Peyer's patch (tissue), 4 donors: ENCODE measurements at regions not wholly inside any gene's neighbourhood (a gene's known extent, or its start where the extent isn't known, plus 50 kb on each side); places are given as distances from the start of the nearest gene placed in this dataset.

ENCODE experiments used
- DNase-seq, 3 donors: peaks; one replicate each; pipeline ENCODE4 v3.0.0-alpha.2; 2017 to 2019
- H3K27ac ChIP-seq, 4 donors: fragments of 200-600 bp; sonication (generic); one replicate each; pipeline ENCODE4 v1.5.1; 2016 to 2019
- H3K27me3 ChIP-seq, 2 donors: fragments of 200-600 bp; sonication (generic); one replicate each; pipeline ENCODE4 v1.5.1; 2019
- H3K36me3 ChIP-seq, 3 donors: fragments of 200-600 bp; sonication (generic); one replicate each; pipeline ENCODE4 v1.5.1; 2016 to 2019
- H3K4me1 ChIP-seq, 4 donors: fragments of 200-600 bp; sonication (generic); one replicate each; pipeline ENCODE4 v1.5.1; 2016 to 2019
- H3K4me3 ChIP-seq, 4 donors: fragments of 200-600 bp; sonication (generic); 1 replicate in 3 of 4; 2 replicates in 1 of 4; pipeline ENCODE4 v1.5.1; 2016 to 2019; ENCODE audit warnings: mild to moderate bottlenecking in 1 of 4
- H3K9me3 ChIP-seq, 4 donors: fragments of 200-600 bp; sonication (generic); one replicate each; pipeline ENCODE4 v1.5.1; 2016 to 2019; ENCODE audit warnings: mild to moderate bottlenecking in 1 of 4
- POLR2A ChIP-seq, 2 donors: fragments of 450-650 bp; IDR thresholded peaks; one replicate each; pipeline ENCODE4 v1.5.1; 2017; ENCODE audit warnings: antibody characterized with exemption in 2 of 2, mild to moderate bottlenecking in 2 of 2, moderate library complexity in 2 of 2
- TF ChIP-seq, protein P1 (sequence below), 6 experiments: fragments of 450-650 bp in 4 of 6; fragments of 200-600 bp in 2 of 6; sonication (generic) in 1 of 6; IDR thresholded peaks; one replicate each; pipeline ENCODE4 v1.5.1; 2017 to 2019; ENCODE audit warnings: antibody characterized with exemption in 6 of 6, mild to moderate bottlenecking in 3 of 6, moderate library complexity in 1 of 6

DNA sequence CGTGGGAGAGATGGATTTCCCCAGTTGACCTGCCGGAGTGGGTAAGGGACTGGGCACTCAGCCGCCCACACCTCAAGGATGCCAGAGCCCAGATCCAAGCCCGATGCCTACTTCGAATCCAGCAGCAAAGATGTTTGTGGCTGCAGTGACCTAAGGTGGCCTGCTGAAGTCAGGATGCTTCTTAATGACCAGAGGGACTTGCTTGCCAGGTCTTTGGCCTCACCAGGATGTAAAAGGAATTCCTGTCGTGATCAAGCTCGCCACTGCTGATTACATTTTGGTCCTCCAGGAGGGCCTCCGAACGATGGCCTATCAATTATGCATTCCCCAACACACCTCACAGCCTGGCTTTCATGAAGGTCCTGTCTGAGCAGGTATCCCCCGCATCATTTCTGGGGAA, 349.5 kb upstream of the ZMIZ1 start:
- H3K9me3 ChIP-seq, result no peaks in the 10 kb centered on the region
- no peaks in the 10 kb centered on the region for H3K36me3 ChIP-seq
- TF ChIP-seq POLR2A (IDR thresholded peaks at IDR 0.05), result no peak
- TF ChIP-seq, protein P1, sequence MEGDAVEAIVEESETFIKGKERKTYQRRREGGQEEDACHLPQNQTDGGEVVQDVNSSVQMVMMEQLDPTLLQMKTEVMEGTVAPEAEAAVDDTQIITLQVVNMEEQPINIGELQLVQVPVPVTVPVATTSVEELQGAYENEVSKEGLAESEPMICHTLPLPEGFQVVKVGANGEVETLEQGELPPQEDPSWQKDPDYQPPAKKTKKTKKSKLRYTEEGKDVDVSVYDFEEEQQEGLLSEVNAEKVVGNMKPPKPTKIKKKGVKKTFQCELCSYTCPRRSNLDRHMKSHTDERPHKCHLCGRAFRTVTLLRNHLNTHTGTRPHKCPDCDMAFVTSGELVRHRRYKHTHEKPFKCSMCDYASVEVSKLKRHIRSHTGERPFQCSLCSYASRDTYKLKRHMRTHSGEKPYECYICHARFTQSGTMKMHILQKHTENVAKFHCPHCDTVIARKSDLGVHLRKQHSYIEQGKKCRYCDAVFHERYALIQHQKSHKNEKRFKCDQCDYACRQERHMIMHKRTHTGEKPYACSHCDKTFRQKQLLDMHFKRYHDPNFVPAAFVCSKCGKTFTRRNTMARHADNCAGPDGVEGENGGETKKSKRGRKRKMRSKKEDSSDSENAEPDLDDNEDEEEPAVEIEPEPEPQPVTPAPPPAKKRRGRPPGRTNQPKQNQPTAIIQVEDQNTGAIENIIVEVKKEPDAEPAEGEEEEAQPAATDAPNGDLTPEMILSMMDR (IDR thresholded peaks at IDR 0.05), result no peak
- no peak for DNase-seq
- H3K4me3 ChIP-seq, result no peak overlapping the region
- no peaks in the 10 kb centered on the region for H3K4me1 ChIP-seq
- H3K27ac ChIP-seq, result no peak overlapping the region
- no peaks in the 10 kb centered on the region for H3K27me3 ChIP-seq

DNA sequence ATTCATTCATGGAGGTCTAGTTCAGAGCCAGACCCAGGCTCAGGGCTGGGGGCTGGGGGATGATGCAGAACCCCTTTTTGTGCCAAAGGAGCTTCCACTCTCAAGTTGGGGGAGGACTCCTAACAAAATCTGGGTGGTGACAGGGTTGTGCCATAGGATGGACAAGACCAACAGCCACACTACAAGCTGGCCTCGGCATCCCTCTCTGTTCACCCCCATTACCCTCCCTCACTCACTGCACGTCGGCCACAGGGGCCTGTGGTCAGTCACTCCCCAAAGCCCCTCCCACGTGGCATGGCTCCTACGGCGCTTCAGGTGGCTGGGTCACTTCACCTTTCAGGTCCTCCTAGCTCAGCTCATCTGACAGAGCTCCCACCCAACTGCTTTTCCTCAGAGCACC, 348.7 kb upstream of the ZMIZ1 start:
- no peaks in the 10 kb centered on the region for H3K36me3 ChIP-seq
- no peak overlapping the region for H3K27ac ChIP-seq
- no peak for DNase-seq
- H3K27me3 ChIP-seq, result no peaks in the 10 kb centered on the region
- TF ChIP-seq, protein P1 (IDR thresholded peaks at IDR 0.05), result no peak
- TF ChIP-seq POLR2A (IDR thresholded peaks at IDR 0.05), result no peak
- no peaks in the 10 kb centered on the region for H3K9me3 ChIP-seq
- no peak overlapping the region for H3K4me3 ChIP-seq
- H3K4me1 ChIP-seq, result no peaks in the 10 kb centered on the region

DNA sequence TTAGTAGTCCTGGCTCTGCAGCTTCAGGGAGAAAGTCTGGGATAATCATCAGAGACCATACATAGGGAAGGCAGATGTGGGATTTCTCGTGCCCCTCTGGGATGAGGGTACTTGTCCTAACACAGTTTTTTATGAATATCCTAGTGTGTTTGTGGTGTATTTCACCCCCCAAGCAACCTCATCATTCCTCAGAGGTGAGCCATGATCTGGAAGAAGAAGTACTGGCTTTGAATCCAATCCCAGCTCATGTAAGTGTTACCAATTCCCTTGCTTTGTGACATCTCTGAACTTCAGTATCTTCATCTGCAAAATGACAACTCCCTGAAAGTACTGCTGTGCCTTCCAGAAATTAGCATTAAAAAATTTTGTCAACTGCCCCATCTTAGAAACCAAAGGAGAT, 347.5 kb upstream of the ZMIZ1 start:
- H3K36me3 ChIP-seq, result no peaks in the 10 kb centered on the region
- no peaks in the 10 kb centered on the region for H3K27me3 ChIP-seq
- H3K9me3 ChIP-seq, result no peaks in the 10 kb centered on the region
- no peak for DNase-seq
- H3K4me3 ChIP-seq, result no peak overlapping the region
- H3K4me1 ChIP-seq, result no peaks in the 10 kb centered on the region
- H3K27ac ChIP-seq, result no peak overlapping the region
- no peak for TF ChIP-seq POLR2A (IDR thresholded peaks at IDR 0.05)
- TF ChIP-seq, protein P1 (IDR thresholded peaks at IDR 0.05), result no peak

DNA sequence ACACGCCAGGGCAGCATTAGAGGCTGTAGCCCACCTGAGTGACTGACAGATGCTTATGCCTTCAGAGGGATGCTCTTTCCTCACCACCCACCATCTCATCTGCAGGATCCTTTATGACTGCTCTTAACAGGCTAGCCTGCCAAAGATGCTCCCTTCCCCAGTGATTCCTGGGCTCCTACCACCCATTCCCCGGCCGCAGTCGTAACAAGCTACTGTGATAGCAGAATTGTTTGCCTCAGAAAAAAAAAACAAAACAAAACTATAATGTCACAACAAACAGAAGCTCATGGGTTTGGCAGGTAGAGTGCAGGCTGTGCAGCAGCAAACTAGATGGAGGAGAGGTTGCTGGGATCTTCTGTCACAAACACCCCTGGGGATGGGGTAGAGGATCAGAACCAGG, 343.9 kb upstream of the ZMIZ1 start:
- Histone ChIP-seq H3K27ac (no peak overlapping the region), H3K4me3 (no peak overlapping the region), H3K9me3 (no peaks in the 10 kb centered on the region), H3K4me1 (no peaks in the 10 kb centered on the region), H3K27me3 (no peaks in the 10 kb centered on the region), H3K36me3 (no peaks in the 10 kb centered on the region)
- no peak for TF ChIP-seq POLR2A (IDR thresholded peaks at IDR 0.05)
- TF ChIP-seq, protein P1 (IDR thresholded peaks at IDR 0.05), result no peak
- no peak for DNase-seq

DNA sequence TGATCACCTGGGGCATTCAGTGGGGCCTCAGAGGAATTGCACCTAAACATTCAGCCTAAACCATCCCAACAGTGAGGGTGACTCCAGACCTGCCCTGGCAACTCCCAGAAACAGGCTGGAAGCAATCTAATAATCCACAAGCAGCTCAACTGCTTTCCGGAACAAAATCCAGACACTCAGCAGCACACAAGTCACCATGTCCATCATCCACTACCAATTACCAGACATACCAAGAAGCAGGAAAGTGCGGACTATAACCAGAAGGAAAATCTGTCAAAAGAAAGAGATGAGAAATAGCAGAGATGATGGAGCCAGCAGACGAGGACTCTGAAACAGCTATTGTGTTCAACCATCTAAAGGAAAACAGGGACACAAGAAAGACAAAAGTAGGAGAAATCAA, 342.6 kb upstream of the ZMIZ1 start:
- no peak overlapping the region for H3K27ac ChIP-seq
- H3K27me3 ChIP-seq, result no peaks in the 10 kb centered on the region
- no peaks in the 10 kb centered on the region for H3K4me1 ChIP-seq
- TF ChIP-seq, protein P1 (IDR thresholded peaks at IDR 0.05), result no peak
- no peak for TF ChIP-seq POLR2A (IDR thresholded peaks at IDR 0.05)
- H3K4me3 ChIP-seq, result no peak overlapping the region
- no peaks in the 10 kb centered on the region for H3K9me3 ChIP-seq
- DNase-seq, result no peak
- no peaks in the 10 kb centered on the region for H3K36me3 ChIP-seq

DNA sequence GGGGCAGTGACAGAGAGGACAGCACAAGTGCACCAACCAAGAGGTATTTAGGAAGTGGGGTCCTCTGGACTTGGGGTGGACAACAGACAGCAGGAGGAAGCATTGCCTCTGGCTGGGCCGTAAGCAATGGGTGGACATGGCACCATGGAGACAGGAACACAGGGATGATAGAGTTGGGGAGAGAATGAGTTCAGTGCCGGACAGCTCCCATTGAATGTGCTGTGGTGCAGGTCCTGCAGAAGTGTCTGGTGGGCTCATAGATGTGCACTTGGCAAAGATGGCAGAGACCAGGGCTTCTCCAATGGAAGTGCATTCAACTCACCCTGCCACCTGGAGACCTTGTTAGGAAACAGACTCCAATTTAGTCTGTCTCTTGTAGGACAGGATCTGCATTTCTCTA, 341.5 kb upstream of the ZMIZ1 start:
- H3K27ac ChIP-seq, result no peak overlapping the region
- no peak for DNase-seq

More for the DNA sequence above, 341.5 kb upstream of the ZMIZ1 start:
- no peaks in the 10 kb centered on the region for H3K27me3 ChIP-seq
- H3K36me3 ChIP-seq, result no peaks in the 10 kb centered on the region
- no peak for TF ChIP-seq POLR2A (IDR thresholded peaks at IDR 0.05)
- TF ChIP-seq, protein P1 (IDR thresholded peaks at IDR 0.05), result no peak
- no peak overlapping the region for H3K4me3 ChIP-seq
- H3K4me1 ChIP-seq, result no peaks in the 10 kb centered on the region
- H3K9me3 ChIP-seq, result no peaks in the 10 kb centered on the region
